HL-60 (cell line): ENCODE measurements at regions not wholly inside any gene's neighbourhood (a gene's known extent, or its start where the extent isn't known, plus 50 kb on each side); places are given as distances from the start of the nearest gene placed in this dataset.

ENCODE experiments used
- DNase-seq, 2 experiments: peaks; one replicate each; pipeline ENCODE4 v3.0.0-alpha.2; 2010 to 2020; ENCODE audit warnings: low read depth in 1 of 2, low spot score in 1 of 2
- H3K27ac ChIP-seq: fragments of 250-450 bp; sonication (Bioruptor Pico); replicated peaks from 2 replicates; pipeline ENCODE4 v1.5.1; 2020; ENCODE audit warnings: mild to moderate bottlenecking, moderate library complexity
- H3K27me3 ChIP-seq: fragments of 250-450 bp; sonication (Bioruptor Pico); 2 replicates; pipeline ENCODE4 v1.5.1; 2021; ENCODE audit warnings: mild to moderate bottlenecking, moderate library complexity; ENCODE audit not compliant: insufficient read depth, poor library complexity, severe bottlenecking
- H3K4me3 ChIP-seq: replicated peaks from 2 replicates; pipeline ENCODE4 v1.5.1; 2011; ENCODE audit warnings: mild to moderate bottlenecking, control low read depth, low read length; ENCODE audit not compliant: insufficient read depth
- GABPA ChIP-seq: IDR thresholded peaks from 2 replicates; pipeline ENCODE4 v1.6.1; 2012; ENCODE audit warnings: low read depth
- POLR2AphosphoS5 ChIP-seq: IDR thresholded peaks from 2 replicates; pipeline ENCODE4 v1.6.1; 2012; ENCODE audit warnings: low read depth
- SPI1 ChIP-seq: IDR thresholded peaks from 2 replicates; pipeline ENCODE4 v1.6.1; 2012; ENCODE audit warnings: low read depth, mild to moderate bottlenecking, borderline replicate concordance
- TF ChIP-seq, protein P1 (sequence below): IDR thresholded peaks from 2 replicates; pipeline ENCODE4 v1.6.1; 2012; ENCODE audit warnings: low read depth; ENCODE audit not compliant: insufficient replicate concordance
- TF ChIP-seq, protein P2 (sequence below): IDR thresholded peaks from one replicate; pipeline ENCODE4 v1.5.1; 2011; ENCODE audit warnings: low read length, control low read depth, inconsistent platforms; ENCODE audit not compliant: insufficient read depth

DNA sequence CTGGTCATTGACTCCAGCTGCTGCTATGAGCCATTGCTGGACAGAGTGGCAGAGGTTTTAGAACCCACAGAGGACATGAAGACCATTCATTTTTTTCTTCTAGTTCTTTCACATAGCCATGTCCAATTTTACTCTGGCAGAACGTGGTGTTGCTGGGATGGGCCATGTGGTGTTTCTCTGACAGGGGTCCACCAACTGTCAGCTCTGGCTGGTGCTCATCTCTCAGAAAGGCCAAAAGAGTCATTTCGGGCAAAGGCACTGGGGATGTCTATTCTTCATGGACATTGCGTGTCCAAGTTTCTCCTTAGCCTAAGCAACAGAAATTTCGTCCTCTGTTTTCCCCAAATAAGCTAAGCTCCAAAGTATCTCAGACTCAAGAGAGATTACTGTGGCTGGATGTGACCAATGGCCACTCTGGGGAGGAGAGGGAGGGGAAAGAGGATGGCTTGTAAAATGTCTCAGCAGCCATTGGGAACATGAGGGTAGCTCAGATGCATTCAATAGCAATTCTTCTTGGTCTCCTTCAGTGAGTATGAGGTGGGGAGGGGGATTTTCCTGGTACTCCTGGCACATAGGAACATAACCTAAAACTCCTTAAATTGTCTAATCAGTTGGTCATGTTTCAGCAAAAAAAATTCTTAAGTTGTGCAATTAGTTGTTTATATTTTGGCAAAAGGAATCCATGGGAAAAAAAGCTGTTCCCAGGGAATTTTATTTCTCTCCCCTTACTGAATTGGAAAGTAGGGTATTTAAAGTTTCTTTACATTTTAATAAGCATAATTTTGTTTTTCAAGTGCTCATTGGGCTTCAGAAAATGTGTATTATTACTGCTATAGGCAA lies 131.6 kb upstream of the MITF start:
- Histone ChIP-seq H3K27ac (no peak overlapping the region), H3K27me3 (no peaks in the 10 kb centered on the region), H3K4me3 (no peak overlapping the region)
- no peak for DNase-seq
- TF ChIP-seq POLR2AphosphoS5 = no peak
- TF ChIP-seq GABPA = no peak
- TF ChIP-seq, protein P1, sequence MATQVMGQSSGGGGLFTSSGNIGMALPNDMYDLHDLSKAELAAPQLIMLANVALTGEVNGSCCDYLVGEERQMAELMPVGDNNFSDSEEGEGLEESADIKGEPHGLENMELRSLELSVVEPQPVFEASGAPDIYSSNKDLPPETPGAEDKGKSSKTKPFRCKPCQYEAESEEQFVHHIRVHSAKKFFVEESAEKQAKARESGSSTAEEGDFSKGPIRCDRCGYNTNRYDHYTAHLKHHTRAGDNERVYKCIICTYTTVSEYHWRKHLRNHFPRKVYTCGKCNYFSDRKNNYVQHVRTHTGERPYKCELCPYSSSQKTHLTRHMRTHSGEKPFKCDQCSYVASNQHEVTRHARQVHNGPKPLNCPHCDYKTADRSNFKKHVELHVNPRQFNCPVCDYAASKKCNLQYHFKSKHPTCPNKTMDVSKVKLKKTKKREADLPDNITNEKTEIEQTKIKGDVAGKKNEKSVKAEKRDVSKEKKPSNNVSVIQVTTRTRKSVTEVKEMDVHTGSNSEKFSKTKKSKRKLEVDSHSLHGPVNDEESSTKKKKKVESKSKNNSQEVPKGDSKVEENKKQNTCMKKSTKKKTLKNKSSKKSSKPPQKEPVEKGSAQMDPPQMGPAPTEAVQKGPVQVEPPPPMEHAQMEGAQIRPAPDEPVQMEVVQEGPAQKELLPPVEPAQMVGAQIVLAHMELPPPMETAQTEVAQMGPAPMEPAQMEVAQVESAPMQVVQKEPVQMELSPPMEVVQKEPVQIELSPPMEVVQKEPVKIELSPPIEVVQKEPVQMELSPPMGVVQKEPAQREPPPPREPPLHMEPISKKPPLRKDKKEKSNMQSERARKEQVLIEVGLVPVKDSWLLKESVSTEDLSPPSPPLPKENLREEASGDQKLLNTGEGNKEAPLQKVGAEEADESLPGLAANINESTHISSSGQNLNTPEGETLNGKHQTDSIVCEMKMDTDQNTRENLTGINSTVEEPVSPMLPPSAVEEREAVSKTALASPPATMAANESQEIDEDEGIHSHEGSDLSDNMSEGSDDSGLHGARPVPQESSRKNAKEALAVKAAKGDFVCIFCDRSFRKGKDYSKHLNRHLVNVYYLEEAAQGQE = no peak
- TF ChIP-seq, protein P2, sequence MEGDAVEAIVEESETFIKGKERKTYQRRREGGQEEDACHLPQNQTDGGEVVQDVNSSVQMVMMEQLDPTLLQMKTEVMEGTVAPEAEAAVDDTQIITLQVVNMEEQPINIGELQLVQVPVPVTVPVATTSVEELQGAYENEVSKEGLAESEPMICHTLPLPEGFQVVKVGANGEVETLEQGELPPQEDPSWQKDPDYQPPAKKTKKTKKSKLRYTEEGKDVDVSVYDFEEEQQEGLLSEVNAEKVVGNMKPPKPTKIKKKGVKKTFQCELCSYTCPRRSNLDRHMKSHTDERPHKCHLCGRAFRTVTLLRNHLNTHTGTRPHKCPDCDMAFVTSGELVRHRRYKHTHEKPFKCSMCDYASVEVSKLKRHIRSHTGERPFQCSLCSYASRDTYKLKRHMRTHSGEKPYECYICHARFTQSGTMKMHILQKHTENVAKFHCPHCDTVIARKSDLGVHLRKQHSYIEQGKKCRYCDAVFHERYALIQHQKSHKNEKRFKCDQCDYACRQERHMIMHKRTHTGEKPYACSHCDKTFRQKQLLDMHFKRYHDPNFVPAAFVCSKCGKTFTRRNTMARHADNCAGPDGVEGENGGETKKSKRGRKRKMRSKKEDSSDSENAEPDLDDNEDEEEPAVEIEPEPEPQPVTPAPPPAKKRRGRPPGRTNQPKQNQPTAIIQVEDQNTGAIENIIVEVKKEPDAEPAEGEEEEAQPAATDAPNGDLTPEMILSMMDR = no peak
- TF ChIP-seq SPI1 = no peak

DNA sequence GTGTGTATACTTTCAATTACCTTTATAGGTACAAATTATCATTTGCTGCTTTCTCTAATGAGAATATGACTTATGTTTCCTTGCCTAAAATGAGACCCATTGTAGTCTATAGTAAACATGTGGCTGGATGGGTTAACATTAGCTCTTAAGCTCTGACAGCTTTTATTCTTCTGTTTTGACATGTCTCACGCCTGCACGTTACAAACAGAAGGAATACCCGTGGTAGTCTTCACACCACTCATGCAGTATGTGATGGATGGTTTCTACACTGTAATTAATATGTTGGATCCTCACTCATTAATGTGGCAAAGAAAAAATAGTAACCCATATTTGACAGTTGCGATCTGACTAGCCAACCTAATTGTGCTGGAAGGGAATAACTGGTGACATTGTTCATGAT lies 133.4 kb upstream of the MITF start:
- no peak for DNase-seq
- no peaks in the 10 kb centered on the region for H3K27me3 ChIP-seq
- no peak overlapping the region for H3K27ac ChIP-seq
- no peak overlapping the region for H3K4me3 ChIP-seq
- no peak for TF ChIP-seq GABPA
- TF ChIP-seq, protein P2 = no peak
- TF ChIP-seq, protein P1 = no peak

DNA sequence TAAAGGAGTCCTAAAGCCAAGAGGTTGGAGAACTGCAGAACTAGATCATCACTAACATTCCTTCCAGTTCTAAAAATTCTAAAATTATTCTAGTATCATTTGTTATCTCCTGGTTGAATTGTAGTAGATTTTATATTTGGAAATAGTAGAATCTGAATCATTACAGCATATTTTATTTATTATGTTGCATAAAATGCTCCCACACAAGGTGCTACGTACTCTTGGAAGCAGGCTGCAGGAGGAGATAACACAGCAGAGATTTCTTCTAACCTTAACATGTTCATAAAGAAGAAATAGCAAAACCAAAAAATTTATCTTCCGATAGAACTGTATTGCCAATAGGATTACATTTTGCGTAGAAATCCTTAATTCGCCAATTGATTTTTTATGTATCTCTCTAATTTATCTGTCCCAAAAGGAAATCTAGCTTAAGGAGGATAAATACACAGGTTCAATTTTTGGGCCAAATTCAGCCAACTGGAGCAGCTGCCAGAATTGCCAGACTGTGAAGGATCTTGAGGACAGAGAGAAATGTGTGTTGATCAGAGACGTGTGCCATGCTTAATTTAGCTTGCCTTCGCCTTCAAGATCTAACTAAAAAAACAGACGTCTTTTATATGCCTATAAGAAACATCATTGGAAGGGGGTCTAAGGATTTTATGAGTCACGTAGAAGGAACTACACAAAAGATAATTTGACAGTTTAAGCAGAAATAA lies 134.4 kb upstream of the MITF start:
- Histone ChIP-seq H3K4me3 (no peak overlapping the region), H3K27ac (no peak overlapping the region), H3K27me3 (no peaks in the 10 kb centered on the region)
- no peak for DNase-seq
- TF ChIP-seq SPI1 (no peak), POLR2AphosphoS5 (no peak), GABPA (no peak)
- TF ChIP-seq, protein P1 = no peak
- TF ChIP-seq, protein P2 = no peak
